GM23248 (cell line): ENCODE measurements at regions not wholly inside any gene's neighbourhood (a gene's known extent, or its start where the extent isn't known, plus 50 kb on each side); places are given as distances from the start of the nearest gene placed in this dataset.

Experiments
- EZH2 ChIP-seq: fragments of 200-600 bp; sonication (generic); IDR thresholded peaks from 2 replicates; pipeline ENCODE4 v1.6.1; 2018; ENCODE audit warnings: antibody characterized with exemption, mild to moderate bottlenecking; ENCODE audit not compliant: insufficient read depth, poor library complexity, severe bottlenecking
- EZH2phosphoT487 ChIP-seq: fragments of 200-600 bp; sonication (generic); IDR thresholded peaks from 2 replicates; pipeline ENCODE4 v1.6.1; 2018; ENCODE audit warnings: antibody characterized with exemption, moderate library complexity, mild to moderate bottlenecking, low read depth; ENCODE audit not compliant: insufficient read depth

DNA sequence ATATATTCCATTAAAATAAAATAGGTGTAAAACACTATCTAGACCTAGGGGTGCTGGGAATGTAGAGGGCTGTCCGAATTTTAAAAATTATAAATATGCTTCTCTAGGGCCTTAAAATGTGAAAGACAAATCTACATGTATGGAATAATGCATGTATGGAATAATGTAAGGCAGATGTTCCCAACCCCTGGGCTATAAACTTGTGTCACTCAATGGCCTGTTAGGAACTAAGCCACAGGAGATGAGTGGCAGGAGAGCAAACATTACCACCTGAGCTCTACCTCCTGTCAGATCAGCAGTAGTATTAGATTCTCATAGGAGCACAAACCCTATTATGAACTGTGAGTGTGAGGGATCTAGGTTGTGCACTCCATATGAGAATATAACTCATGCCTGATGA is 482.6 kb upstream of the TGFBR2 start:
- TF ChIP-seq EZH2phosphoT487 (no peak), EZH2 (no peak)
